Stimulated activated CD4-positive, alpha-beta T cell treated with anti-CD3 and anti-CD28 coated beads, Interleukin-12 subunit alpha, Interleukin-12 subunit beta, amount 100 ng/mL, for 48 hours (primary cell): ENCODE measurements at regions not wholly inside any gene's neighbourhood (a gene's known extent, or its start where the extent isn't known, plus 50 kb on each side); places are given as distances from the start of the nearest gene placed in this dataset.
"Not testable (repeated sequence)": the region's sequence is repeated elsewhere in the genome, so short reads cannot be mapped to it uniquely, and the experiment has no call there.

Experiments
- DNase-seq, 3 donors: peaks; one replicate each; pipeline ENCODE4 v3.0.0-alpha.2; 2020; ENCODE audit warnings: low read depth in 2 of 3, low spot score in 1 of 3

GRCh38 chr17:37829592-37830123 is 84.8 kb upstream of the HNF1B start:
- DNase-seq: no peak

DNA sequence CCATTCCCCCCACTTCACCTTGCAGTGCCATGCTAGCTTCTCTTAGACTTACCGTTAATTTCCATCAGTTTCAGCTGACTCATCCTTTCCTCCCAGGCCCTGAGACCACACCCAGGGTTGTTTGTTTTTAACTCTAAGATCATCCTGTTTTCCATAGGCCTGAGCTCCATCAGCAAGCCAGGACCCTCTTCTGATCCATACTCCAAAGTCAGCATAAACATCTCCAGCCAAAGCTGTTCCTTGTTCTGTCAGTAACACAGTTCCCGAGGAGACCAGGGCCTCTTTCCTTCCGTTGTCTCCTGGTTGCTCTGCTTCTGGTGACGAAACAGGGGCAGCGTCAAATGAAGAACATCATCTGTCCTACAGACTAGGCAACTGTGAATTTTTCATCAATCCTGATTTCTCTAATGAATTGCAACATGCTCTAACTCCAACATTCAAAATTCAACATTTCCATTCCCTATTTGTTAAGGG is 83.8 kb upstream of the HNF1B start:
- no peak for DNase-seq

DNA sequence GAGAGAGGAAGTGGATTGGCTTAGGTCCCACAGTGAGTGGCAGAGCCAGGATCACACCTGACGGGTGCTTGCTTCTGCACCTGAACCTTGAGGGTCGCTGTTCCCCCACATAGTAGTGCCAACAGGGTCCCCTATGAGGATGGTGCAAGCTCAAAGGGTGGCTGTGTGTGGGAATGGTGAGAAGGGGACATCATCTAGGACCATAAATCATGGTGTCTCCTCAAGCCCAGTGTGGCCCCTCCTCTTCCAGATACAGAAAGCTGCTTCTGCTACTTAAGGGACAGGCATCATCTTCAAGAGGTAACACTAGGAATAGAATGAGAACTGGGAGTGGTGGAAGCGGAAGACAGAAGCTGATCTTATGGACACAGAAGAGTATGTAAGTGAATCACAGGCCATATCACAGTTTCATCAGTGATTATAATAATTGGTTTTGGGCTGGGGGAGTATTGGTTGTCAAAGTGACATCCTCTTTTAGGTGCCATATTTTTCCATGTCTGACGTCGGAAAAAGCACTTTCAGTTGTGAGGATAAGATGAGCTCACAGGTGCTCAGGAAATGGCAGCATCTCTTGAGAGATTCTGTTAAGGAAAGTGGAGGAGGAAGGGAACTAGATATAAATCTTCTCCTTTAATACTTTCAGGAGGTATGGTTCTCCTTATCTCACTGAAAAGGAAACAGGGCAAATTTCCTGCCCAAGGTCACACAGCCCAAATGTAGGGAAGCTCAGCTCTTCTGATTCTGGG is 83.2 kb upstream of the HNF1B start:
- DNase-seq: no peak

DNA sequence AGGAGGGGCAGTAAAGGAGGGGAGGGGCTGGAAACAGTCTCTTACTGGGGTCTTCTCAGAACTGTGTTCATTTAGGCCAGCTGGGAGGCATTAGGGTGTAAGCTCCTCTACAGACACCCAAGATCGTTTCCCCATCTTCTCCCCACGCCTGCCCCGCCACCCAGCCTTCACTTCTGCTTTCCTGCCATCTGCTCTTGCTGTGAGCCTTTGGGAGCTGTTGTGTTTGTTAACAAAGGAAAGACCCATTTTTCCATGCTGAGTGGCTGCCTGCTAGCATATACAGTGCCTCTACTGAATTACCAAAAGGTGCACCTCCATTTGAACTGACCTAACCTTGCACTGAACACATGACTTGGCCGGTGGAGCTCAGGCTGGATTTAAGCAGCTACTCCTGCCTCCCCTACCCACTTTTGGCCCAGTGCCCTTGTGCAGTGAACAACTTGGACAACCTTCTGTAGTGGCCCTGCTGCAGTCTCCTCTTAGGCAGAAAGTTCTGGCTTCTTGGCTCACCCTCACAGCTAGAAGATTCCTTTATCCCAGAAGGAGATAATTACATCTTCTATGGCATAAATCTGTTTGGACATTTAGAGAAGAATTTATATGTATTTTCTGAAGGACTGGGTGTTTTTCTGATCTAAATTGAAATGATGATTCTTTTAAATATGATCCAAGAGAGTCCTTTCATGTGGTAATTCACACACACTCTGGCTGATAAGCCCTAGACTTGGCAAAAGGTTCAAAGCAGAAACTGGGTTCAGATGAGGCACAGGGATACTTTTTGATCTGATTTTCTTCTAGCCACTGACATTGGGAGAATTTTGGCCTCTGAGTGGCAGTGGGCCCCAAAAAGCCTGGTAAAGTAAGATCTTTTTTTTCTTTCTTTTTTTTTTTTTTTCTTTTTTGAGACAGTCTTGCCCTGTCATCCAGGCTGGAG is 81.9 kb upstream of the HNF1B start:
- no peak for DNase-seq

GRCh38 chr17:37825851-37826250 is 81.0 kb upstream of the HNF1B start:
- no peak for DNase-seq

DNA sequence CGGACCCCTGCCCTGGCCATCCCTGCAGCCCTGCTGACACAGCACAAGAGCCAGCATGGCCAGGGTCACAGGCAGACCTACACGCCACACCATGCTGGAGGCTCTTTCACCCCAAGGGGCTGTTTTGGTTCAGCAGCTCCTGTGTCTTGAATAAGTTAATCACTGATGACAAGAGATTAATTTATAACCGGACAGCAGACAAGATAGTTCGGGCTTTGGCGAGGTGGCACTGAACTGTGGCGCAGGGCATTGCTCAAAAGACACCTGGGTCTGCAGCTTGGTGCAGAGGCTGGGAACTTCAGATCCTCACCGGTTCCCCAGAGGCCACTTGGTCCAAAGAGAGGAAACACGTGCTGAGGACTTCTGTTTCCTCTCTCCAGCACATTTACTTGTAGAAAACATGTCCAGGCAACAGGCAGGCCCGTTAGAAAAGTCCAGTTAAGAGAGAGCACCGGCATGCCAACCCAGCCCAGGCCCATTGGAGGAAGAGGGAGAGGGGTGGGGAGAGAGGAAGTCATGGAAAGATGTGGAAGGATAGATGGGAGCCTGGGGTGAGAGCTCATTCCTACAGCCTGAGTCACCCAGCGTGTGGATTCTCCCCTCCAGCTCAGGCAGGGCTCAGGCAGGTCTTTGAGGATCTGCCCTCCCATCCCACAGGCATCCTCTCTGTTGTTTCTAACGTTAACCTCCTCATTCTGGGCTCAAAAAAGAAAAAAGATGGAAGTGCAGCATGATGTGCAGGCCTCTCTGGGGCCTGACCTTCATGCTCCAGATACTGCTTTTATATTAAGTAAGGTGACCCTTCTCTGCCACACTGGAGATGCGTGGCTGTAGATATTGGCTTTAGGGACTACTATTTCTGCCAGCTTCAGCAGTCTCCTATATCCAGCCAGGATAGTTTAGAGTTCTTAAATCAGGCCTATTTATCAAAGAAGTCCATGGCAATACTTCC is 80.0 kb upstream of the HNF1B start:
- DNase-seq: no peak

GRCh38 chr17:37823996-37824395 is 79.1 kb upstream of the HNF1B start:
- DNase-seq: no peak

DNA sequence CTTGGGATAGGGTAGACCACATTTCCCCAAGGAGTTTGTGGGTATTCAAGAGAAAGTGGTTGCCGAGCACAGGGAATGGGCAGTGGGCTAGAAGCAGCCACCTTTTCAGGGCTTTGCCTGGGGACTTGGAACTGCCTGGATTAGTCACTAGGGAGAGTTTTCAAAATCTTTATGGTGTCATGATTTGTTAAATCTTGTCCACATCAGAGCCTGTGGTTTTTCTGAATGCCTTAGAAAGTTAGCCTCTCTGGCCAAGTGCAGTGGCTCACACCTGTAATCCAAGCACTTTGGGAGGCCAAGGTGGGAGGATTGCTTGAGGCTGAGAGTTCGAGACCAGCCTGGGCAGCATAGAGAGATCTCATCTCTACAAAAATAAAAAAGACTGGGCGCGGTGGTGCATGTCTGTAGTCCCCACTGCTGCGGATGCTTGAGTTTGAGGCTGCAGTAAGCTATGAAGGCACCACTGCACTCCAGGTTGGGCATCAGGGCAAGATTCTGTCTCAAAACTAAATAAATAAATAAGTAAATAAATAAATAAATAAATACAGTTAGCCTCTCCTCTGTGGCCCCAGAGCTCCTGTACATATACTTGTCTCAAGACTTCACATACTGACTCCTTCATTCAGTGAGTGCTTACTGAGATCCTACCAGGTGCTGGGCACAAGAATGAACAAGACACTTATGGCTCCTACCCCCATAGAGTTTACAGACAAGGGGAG is 76.3 kb upstream of the HNF1B start:
- no peak for DNase-seq

- no peak for DNase-seq
Observed at GRCh38 chr17:37820313-37820994, 75.6 kb upstream of the HNF1B start.

- DNase-seq: no peak
Observed at GRCh38 chr17:37818689-37819088, 73.8 kb upstream of the HNF1B start.

GRCh38 chr17:37816950-37817349 is 72.1 kb upstream of the HNF1B start:
- DNase-seq: no peak

GRCh38 chr17:37815536-37815935 is 70.7 kb upstream of the HNF1B start:
- no peak for DNase-seq

- no peak for DNase-seq
Observed at GRCh38 chr17:37813751-37814150, 68.9 kb upstream of the HNF1B start.

DNA sequence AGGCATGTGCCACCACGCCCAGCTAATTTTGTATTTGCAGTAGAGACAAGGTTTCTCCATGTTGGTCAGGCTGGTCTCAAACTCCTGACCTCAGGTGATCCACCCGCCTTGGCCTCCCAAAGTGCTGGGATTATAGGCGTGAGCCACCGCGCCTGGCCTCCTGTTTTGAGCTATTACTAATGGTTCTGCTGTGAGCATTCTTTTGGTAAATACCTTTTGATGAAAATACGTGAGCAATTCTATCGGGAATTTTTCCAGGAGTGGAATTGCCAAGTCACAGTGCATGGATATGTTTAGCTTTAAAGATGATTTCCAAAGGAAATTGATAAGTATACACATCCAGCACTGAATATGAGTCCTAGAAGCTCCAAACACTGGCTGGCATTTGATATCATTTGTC is 64.0 kb upstream of the HNF1B start:
- DNase-seq: not testable (repeated sequence)

DNA sequence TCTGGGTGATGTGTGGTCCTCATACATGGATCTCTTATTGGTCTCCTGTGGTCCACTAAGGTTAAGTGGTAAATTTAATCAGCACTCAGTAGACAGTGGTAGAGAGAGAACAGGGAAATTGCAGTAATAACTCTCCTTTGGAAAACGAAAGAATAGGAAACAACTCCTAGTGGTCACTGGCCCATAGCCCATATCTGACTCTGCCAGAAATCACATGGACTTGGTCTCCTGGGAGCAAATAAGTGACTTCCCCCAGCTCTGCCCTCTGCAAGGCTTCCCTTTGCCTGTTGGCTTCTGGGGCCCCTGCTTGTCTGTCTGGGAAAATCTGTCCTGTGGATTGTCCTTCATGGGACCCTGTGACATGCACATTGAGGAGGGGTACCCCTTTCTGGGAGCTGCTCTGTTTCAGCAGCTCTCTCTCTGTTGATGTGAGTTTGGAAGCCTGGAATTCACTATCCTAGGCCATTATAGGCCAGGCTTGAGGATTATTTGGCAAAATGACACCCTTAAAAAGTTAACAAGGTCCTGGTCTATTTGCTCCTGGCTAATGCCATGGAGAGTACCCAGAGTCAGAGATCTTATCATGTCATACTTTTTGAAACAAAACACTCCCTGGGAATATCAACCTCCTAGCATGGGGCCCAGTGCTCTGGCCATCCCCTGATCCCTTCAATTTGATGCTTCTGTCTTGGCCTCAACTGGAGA is 58.0 kb upstream of the HNF1B start:
- DNase-seq: no peak

DNA sequence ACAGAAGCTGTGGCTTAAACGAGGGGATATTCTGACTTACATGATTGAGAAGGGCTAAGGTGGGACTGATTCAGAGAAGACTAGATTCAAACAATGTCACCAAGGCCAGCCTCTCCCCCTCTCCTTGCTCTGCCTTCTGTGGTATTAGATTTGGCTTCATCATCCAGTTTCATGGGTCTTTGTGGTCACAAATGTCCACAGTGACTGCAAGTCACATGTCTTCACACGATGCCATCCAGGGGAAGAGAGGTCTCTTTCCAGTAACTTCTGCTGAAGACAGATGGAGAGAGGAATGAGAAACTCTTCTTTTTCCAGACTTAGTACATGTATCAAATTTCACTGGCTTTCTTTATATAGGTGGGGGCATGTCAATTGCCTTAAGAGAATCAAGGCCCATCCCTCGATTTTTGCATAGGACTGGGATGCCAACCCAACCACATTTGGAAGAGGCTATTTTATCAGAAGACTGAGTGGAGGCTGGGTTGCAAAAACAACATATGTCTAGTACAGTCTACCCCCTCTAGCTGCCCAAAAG is 57.3 kb upstream of the HNF1B start:
- no peak for DNase-seq

DNA sequence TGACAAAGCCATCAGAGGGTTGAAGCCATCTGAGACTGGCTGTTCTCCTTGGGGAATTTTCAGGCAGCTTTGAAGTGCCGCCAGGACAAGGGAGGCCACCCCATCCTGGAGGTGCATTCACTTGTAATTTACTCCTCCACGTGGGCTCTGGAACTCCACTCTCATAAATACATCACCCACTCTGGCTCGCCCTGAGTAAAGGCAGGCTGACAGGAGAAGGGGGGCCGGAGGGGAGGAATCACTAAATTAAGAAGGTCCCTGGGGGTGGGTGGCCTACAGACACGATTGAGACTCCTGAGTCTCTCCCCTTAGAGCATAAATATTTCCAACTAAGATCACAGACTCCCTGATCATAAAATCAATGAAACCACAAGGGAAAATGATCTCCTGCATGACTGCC is 56.3 kb upstream of the HNF1B start:
- no peak for DNase-seq

DNA sequence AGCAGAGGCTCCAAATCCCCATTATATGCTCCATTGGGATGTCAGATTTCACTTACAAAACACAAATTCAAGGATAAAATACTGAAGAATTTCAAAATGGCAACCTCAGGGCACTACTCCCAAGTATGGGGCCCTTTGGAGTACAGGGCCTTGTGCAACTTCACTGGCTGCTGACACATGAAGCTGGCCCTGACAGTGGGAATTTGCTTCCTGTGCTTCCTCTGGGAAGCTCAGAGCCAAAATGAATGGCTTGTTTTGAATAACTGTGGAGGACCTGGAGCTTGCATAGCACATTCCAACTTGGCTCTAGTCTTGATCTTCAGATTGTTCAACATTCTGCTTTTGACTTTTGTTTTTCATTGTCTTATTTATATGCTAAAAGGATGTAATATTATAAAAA is 52.3 kb upstream of the HNF1B start:
- DNase-seq: no peak

GRCh38 chr17:37796076-37796475 is 51.2 kb upstream of the HNF1B start:
- no peak for DNase-seq
